ENCODE measurements at regions not wholly inside any gene's neighbourhood (a gene's known extent, or its start where the extent isn't known, plus 50 kb on each side); places are given as distances from the start of the nearest gene placed in this dataset.

DNA sequence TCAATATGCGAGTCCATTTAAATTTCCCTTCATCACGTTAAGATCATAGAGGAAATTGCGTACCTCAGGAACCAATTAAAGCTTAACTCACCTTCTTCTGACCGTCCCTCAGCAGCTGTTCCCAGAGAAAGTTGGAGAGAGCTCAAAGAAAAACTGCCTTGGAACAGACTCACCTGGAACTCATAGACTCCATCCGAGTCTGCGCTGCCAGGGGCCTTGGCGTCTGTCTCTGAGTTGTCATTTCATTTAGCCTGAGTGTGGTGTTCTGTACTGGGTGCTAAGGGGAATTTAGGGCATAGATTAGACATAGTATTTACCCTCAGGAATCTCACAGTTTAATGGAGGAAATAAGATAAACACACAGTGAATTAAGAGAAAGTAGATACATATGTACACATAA is 892.7 kb downstream of the TLE1 start:
- TF ChIP-seq, protein P1, sequence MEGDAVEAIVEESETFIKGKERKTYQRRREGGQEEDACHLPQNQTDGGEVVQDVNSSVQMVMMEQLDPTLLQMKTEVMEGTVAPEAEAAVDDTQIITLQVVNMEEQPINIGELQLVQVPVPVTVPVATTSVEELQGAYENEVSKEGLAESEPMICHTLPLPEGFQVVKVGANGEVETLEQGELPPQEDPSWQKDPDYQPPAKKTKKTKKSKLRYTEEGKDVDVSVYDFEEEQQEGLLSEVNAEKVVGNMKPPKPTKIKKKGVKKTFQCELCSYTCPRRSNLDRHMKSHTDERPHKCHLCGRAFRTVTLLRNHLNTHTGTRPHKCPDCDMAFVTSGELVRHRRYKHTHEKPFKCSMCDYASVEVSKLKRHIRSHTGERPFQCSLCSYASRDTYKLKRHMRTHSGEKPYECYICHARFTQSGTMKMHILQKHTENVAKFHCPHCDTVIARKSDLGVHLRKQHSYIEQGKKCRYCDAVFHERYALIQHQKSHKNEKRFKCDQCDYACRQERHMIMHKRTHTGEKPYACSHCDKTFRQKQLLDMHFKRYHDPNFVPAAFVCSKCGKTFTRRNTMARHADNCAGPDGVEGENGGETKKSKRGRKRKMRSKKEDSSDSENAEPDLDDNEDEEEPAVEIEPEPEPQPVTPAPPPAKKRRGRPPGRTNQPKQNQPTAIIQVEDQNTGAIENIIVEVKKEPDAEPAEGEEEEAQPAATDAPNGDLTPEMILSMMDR (IDR thresholded peaks at IDR 0.05), result no peak
- TF ChIP-seq POLR2A (IDR thresholded peaks at IDR 0.05), result no peak
